Panc1 (cell line): ENCODE measurements at regions not wholly inside any gene's neighbourhood (a gene's known extent, or its start where the extent isn't known, plus 50 kb on each side); places are given as distances from the start of the nearest gene placed in this dataset.

Experiments
- POLR2AphosphoS5 ChIP-seq: IDR thresholded peaks from 2 replicates; pipeline ENCODE4 v1.6.1; 2012; ENCODE audit warnings: mild to moderate bottlenecking, low read depth, low read length, moderate library complexity
- TCF7L2 ChIP-seq: IDR thresholded peaks from 2 replicates; pipeline ENCODE4 v1.6.1; 2011; ENCODE audit warnings: mild to moderate bottlenecking, low read depth, low read length, inconsistent platforms
- TF ChIP-seq, protein P1 (sequence below): fragments of 450-650 bp; IDR thresholded peaks from 2 replicates; pipeline ENCODE4 v1.5.1; 2017; ENCODE audit warnings: mild to moderate bottlenecking

DNA sequence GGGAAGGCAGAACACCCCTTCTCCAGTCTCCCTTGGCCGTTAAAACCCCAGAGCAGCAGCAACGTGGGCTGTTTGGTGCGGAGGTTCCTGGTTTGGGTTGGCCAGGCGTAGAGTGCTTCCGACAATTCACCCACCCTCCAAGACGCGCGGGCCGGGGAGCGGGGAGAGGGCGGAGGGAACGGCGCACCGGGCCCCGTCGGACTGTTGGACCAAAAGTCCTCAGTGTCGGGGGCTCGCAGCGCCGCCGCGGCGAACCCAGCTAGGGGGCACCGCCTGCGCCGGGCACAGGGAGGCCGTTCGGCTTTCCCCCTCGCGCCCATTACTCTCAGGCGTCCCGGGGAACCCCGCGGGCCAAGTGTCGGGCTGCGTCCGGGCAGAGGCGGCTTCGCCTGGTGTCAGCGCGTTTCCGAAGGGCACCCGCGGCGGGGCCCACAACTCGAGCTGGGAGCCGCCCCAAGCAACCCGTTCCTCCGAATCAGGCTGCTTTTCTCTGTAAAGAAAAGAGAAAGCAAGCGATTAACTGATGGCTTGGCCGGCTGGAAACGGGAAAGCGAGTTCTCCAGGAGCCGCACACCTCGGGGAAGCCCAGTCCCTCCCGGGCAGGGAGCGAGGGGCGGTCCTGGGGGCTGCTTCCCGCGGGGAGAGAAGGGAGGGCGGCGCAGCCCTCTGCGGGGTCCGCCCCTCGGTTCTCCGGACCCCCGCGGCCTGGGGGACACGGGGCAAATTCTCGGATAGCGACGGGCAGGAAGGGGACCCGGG is 145.5 kb downstream of the ERCC6L2 start:
- TF ChIP-seq, protein P1, sequence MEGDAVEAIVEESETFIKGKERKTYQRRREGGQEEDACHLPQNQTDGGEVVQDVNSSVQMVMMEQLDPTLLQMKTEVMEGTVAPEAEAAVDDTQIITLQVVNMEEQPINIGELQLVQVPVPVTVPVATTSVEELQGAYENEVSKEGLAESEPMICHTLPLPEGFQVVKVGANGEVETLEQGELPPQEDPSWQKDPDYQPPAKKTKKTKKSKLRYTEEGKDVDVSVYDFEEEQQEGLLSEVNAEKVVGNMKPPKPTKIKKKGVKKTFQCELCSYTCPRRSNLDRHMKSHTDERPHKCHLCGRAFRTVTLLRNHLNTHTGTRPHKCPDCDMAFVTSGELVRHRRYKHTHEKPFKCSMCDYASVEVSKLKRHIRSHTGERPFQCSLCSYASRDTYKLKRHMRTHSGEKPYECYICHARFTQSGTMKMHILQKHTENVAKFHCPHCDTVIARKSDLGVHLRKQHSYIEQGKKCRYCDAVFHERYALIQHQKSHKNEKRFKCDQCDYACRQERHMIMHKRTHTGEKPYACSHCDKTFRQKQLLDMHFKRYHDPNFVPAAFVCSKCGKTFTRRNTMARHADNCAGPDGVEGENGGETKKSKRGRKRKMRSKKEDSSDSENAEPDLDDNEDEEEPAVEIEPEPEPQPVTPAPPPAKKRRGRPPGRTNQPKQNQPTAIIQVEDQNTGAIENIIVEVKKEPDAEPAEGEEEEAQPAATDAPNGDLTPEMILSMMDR, result no peak
- TF ChIP-seq POLR2AphosphoS5, result no peak
- no peak for TF ChIP-seq TCF7L2
